Loucy (cell line): ENCODE measurements at regions not wholly inside any gene's neighbourhood (a gene's known extent, or its start where the extent isn't known, plus 50 kb on each side); places are given as distances from the start of the nearest gene placed in this dataset.

Experiments
- CTCF ChIP-seq: fragments of 200-600 bp; sonication (generic); conservative IDR thresholded peaks from 2 replicates; pipeline ENCODE4 v1.5.1; 2014; ENCODE audit warnings: mild to moderate bottlenecking, antibody characterized with exemption, low read length
- EZH2phosphoT487 ChIP-seq: fragments of 200-600 bp; IDR thresholded peaks from 2 replicates; pipeline ENCODE4 v1.6.1; 2018; ENCODE audit warnings: antibody characterized with exemption, mild to moderate bottlenecking, moderate library complexity, borderline replicate concordance

DNA sequence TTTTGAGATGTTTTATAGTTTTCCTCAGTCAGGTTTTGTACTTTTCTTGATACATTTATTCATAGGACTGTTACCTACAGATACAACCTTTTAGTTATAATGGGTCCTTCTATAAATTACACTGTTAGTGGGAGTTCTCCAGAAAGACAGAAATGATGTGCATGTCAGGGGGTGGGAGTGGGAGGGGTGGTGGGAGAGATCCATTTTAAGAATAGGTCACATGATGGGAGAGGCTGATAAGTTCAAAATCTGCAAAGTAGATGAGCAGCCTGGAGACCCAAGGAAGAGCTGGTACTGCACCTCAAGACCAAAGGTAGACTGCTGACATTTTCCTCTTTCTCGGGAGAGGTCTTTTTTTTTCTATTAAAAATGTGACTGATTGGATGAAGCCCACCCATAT, 408.0 kb upstream of the GJE1 start:
- TF ChIP-seq CTCF (no peak), EZH2phosphoT487 (no peak)
